OCI-LY1 (cell line): ENCODE measurements at regions not wholly inside any gene's neighbourhood (a gene's known extent, or its start where the extent isn't known, plus 50 kb on each side); places are given as distances from the start of the nearest gene placed in this dataset.

Experiments used
- H2AFZ ChIP-seq: fragments of 200-600 bp; sonication (generic), shearing (Covaris generic); 2 replicates; pipeline ENCODE4 v1.6.0; 2014; ENCODE audit warnings: antibody characterized with exemption, mild to moderate bottlenecking, low read length
- H3F3A ChIP-seq: fragments of 200-600 bp; sonication (generic), shearing (Covaris generic); 2 replicates; pipeline ENCODE4 v1.6.0; 2014; ENCODE audit warnings: mild to moderate bottlenecking, antibody characterized with exemption, low read length, moderate library complexity; ENCODE audit not compliant: insufficient read depth
- H3K27ac ChIP-seq: fragments of 200-600 bp; sonication (generic); 2 replicates; pipeline ENCODE4 v1.5.1; 2014; ENCODE audit warnings: low read length, mixed run types, mild to moderate bottlenecking, low read depth; ENCODE audit not compliant: poor library complexity, severe bottlenecking
- H3K27me3 ChIP-seq: fragments of 200-600 bp; sonication (generic); 2 replicates; pipeline ENCODE4 v1.6.0; 2014; ENCODE audit warnings: antibody characterized with exemption, mild to moderate bottlenecking, low read length, moderate library complexity; ENCODE audit not compliant: insufficient read depth
- H3K36me3 ChIP-seq: fragments of 200-600 bp; sonication (generic); 2 replicates; pipeline ENCODE4 v1.6.1; 2014; ENCODE audit warnings: mild to moderate bottlenecking, antibody characterized with exemption, low read length, moderate library complexity, mixed read lengths; ENCODE audit not compliant: insufficient read depth
- H3K4me1 ChIP-seq: fragments of 200-600 bp; sonication (generic); 2 replicates; pipeline ENCODE4 v1.5.1; 2014; ENCODE audit warnings: mild to moderate bottlenecking, low read length, moderate library complexity; ENCODE audit not compliant: insufficient read depth, severe bottlenecking
- H3K4me2 ChIP-seq: fragments of 200-600 bp; sonication (generic), shearing (Covaris generic); 2 replicates; pipeline ENCODE4 v1.6.1; 2014; ENCODE audit warnings: low read length
- H3K4me3 ChIP-seq: fragments of 200-600 bp; sonication (generic); 2 replicates; pipeline ENCODE4 v1.5.1; 2014; ENCODE audit warnings: low read length, low read depth, mild to moderate bottlenecking, mixed read lengths; ENCODE audit not compliant: poor library complexity, severe bottlenecking
- H3K79me2 ChIP-seq: fragments of 200-600 bp; shearing (Covaris generic); 2 replicates; pipeline ENCODE4 v1.6.1; 2016; ENCODE audit warnings: mixed run types, low read length, mixed read lengths; ENCODE audit not compliant: insufficient read depth
- H3K9ac ChIP-seq: fragments of 200-600 bp; sonication (generic), shearing (Covaris generic); 2 replicates; pipeline ENCODE4 v1.6.1; 2014; ENCODE audit warnings: mild to moderate bottlenecking, low read length, mixed read lengths
- H3K9me2 ChIP-seq: fragments of 200-600 bp; sonication (generic), shearing (Covaris generic); 2 replicates; pipeline ENCODE4 v1.6.1; 2014; ENCODE audit warnings: low read depth, mild to moderate bottlenecking, low read length, mixed read lengths
- H3K9me3 ChIP-seq: fragments of 200-600 bp; shearing (Covaris generic); 2 replicates; pipeline ENCODE4 v1.6.1; 2014; ENCODE audit warnings: low read length, mixed read lengths
- H4K20me1 ChIP-seq: fragments of 200-600 bp; sonication (generic), shearing (Covaris generic); 2 replicates; pipeline ENCODE4 v1.6.0; 2016; ENCODE audit warnings: mild to moderate bottlenecking, low read length; ENCODE audit not compliant: insufficient read depth
- EZH2 ChIP-seq: fragments of 200-600 bp; sonication (generic), shearing (Covaris generic); IDR thresholded peaks from 2 replicates; pipeline ENCODE4 v1.8.0; 2017; ENCODE audit warnings: borderline replicate concordance, mixed run types, mild to moderate bottlenecking, antibody characterized with exemption, low read length, moderate library complexity, mixed read lengths
- TF ChIP-seq, protein P1 (sequence below): fragments of 200-600 bp; sonication (generic), shearing (Covaris generic); IDR thresholded peaks from 2 replicates; pipeline ENCODE4 v1.5.1; 2017; ENCODE audit warnings: mild to moderate bottlenecking, antibody characterized with exemption, low read length, moderate library complexity, mixed read lengths

DNA sequence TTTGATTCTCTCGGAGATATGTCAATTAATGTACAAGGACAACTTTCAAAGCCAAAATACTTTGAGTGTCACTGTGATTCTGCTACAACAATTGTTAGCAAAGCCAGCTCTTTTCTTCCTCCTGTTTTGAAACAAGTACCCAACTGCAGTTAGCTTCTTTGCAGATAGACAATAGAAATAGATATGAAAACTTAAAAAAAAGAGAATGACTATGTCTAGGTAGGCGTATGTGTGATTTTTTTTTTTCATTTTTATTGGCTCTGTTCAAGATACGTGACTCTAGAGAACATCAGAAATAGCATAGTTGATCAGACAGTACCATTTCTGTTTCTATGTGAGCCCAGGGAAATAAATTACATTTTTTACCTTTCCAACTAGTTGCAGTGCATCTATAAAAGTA lies 142.9 kb upstream of the CNTN4 start:
- H3K4me3 ChIP-seq, result no peak overlapping the region
- H3K4me2 ChIP-seq, result no peak overlapping the region
- TF ChIP-seq EZH2, result no peak
- TF ChIP-seq, protein P1, sequence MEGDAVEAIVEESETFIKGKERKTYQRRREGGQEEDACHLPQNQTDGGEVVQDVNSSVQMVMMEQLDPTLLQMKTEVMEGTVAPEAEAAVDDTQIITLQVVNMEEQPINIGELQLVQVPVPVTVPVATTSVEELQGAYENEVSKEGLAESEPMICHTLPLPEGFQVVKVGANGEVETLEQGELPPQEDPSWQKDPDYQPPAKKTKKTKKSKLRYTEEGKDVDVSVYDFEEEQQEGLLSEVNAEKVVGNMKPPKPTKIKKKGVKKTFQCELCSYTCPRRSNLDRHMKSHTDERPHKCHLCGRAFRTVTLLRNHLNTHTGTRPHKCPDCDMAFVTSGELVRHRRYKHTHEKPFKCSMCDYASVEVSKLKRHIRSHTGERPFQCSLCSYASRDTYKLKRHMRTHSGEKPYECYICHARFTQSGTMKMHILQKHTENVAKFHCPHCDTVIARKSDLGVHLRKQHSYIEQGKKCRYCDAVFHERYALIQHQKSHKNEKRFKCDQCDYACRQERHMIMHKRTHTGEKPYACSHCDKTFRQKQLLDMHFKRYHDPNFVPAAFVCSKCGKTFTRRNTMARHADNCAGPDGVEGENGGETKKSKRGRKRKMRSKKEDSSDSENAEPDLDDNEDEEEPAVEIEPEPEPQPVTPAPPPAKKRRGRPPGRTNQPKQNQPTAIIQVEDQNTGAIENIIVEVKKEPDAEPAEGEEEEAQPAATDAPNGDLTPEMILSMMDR, result no peak
- H3K36me3 ChIP-seq, result no peaks in the 10 kb centered on the region
- H3K9me2 ChIP-seq, result no peaks in the 10 kb centered on the region
- H3K4me1 ChIP-seq, result no peaks in the 10 kb centered on the region
- no peaks in the 10 kb centered on the region for H3K79me2 ChIP-seq
- H3K9ac ChIP-seq, result no peak overlapping the region
- no peaks in the 10 kb centered on the region for H3K27me3 ChIP-seq
- H2AFZ ChIP-seq, result no peak overlapping the region
- no peaks in the 10 kb centered on the region for H3K9me3 ChIP-seq
- no peaks in the 10 kb centered on the region for H4K20me1 ChIP-seq
- H3K27ac ChIP-seq, result no peak overlapping the region
- H3F3A ChIP-seq, result no peaks in the 10 kb centered on the region

DNA sequence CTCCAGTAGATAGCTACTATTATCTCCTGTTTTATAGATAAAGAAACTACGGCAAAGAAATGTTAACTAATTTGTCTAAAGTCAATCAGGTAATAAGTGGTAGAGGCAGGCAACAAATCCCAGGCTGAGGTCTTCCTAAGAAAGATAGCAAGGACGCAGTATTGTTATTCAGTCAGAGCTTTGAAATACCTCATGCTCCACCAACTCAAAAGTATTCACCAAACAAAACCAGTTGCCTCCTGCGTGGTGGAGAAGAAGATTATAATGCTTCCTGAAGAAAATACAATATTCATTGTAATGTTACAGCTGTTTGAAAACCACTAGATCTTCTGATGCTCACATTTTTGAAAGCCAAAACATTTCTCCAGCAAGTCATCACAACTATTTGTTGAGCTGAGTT lies 138.2 kb upstream of the CNTN4 start:
- no peaks in the 10 kb centered on the region for H3K4me1 ChIP-seq
- H3F3A ChIP-seq, result no peaks in the 10 kb centered on the region
- no peaks in the 10 kb centered on the region for H3K36me3 ChIP-seq
- no peak overlapping the region for H3K4me3 ChIP-seq
- no peak overlapping the region for H2AFZ ChIP-seq
- no peaks in the 10 kb centered on the region for H4K20me1 ChIP-seq
- no peaks in the 10 kb centered on the region for H3K9me3 ChIP-seq
- no peaks in the 10 kb centered on the region for H3K79me2 ChIP-seq
- no peak for TF ChIP-seq EZH2
- TF ChIP-seq, protein P1, result no peak
- no peak overlapping the region for H3K27ac ChIP-seq
- H3K27me3 ChIP-seq, result no peaks in the 10 kb centered on the region
- no peak overlapping the region for H3K9ac ChIP-seq
- H3K4me2 ChIP-seq, result no peak overlapping the region
- no peaks in the 10 kb centered on the region for H3K9me2 ChIP-seq

DNA sequence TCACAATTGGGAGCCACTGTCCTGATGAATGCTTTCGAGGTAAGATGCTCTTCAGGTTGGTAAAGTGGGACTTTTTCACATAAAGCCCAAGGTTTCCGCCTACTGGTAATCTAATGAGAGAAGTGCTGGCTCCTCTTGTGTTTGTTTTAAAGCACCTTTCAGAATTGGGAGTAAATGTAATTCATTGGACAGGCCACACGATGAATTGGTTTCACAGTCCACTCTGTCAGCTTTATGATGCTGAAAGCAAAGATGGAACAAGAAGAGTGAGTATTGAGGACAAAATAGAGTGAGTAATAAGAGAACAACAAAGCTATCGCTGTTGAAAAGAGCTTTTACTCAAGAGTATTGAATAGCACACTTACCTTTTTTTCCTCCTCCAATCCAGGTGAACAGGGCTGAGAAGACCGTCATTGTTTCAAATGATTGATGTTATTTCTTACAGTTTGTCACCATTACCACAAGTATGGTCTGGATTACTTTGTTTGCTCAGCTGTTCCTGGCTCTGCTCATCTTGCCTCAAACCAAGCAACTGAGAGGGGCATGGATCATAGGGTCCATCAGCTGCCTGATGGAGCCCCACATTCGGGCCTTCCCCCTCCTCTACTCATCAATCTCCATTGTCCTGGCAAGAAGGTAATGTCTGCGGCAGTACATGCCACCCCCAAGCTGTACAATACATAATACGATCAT lies 136.1 kb upstream of the CNTN4 start:
- Histone ChIP-seq H3K36me3 (no peaks in the 10 kb centered on the region), H3F3A (no peaks in the 10 kb centered on the region), H3K27ac (no peak overlapping the region), H2AFZ (no peak overlapping the region), H3K4me1 (no peaks in the 10 kb centered on the region), H3K9me2 (no peaks in the 10 kb centered on the region), H3K9ac (no peak overlapping the region), H3K4me3 (no peak overlapping the region), H3K9me3 (no peaks in the 10 kb centered on the region), H4K20me1 (no peaks in the 10 kb centered on the region), H3K4me2 (no peak overlapping the region), H3K27me3 (no peaks in the 10 kb centered on the region), H3K79me2 (no peaks in the 10 kb centered on the region)
- TF ChIP-seq, protein P1, result no peak
- no peak for TF ChIP-seq EZH2
